Smooth muscle cell of the brain vasculature (primary cell): ENCODE measurements at regions not wholly inside any gene's neighbourhood (a gene's known extent, or its start where the extent isn't known, plus 50 kb on each side); places are given as distances from the start of the nearest gene placed in this dataset.

ENCODE experiments used
- DNase-seq: peaks from one replicate; pipeline ENCODE4 v3.0.0-alpha.2; 2012; ENCODE audit warnings: low read depth, low spot score

DNA sequence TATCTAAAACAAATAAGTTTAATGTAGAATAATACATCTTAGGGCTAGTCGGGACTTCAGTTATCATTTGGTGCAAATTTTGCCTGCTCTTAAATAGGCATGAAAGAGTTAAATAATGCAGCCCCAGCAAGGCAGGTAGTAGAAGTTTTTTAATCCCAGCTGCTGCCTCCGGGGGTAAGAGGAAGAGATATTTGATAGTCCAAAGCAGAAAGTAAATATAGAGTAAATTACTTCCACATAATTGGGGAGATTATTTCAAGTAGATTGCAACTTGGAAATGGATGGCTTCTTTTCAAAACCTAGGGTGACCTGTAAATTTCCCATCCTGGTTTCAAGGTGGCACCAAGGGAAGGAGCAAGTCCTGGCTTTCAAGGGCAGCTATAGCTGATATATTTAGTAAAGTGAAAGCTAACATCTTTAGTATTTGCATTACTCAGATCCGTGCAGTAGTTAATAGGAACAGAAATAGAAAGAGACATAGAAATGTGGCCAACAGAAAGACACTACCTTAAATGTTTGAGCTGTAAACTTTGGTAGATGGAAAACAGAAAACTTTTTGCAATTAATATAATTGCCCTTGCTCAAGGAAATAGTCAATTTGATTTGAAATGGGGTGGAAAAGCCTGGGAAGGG is 109.1 kb downstream of the LMO4 start:
- DNase-seq = no peak

DNA sequence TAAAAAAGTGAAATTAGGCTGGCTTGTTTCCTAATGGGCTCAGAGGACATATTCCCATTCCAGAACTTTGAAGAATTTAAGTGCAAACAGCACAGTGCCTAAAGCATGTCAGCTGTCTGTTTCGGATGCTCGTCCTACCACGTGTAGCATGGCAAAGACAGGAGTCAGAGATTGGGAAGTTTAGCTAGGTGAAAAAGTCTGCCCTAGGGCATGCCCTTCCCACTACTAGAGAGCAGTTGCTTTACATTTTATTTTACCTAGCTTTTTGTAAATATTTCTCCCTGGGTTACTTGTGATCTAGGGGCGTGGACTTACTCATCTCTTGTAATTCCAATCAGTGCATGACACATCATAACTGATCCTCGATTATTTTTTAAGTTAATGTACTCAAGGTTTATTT is 111.1 kb downstream of the LMO4 start:
- DNase-seq = no peak

DNA sequence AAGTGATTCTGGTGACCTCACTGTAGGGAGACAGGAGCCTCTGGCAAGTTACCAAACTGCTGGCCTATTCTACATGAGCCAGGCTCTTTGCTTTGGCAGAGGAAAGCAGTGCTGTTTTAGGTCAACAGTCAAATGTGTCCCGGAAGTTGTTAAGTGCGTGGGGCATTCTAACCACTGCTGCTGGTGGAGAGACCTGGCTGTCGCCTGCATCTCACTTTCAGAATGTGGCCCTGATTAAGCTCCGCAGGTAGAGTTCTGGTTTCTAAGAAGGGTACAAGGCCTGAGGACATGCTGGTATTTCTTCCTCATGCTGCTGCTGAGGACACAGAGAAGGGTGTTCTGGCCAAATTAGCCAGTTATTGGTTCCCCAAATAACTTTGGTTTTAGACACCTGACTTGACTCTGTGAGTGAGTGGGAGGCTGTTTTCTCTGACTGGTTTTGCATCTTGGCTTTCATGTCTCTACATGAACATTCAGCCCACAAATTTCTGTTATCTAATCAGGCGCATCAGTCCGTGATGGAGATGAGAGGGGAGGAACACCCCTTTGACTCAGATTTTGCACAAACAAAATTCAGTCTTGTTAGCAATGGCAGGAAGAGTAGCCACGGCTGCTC is 120.8 kb downstream of the LMO4 start:
- no peak for DNase-seq

DNA sequence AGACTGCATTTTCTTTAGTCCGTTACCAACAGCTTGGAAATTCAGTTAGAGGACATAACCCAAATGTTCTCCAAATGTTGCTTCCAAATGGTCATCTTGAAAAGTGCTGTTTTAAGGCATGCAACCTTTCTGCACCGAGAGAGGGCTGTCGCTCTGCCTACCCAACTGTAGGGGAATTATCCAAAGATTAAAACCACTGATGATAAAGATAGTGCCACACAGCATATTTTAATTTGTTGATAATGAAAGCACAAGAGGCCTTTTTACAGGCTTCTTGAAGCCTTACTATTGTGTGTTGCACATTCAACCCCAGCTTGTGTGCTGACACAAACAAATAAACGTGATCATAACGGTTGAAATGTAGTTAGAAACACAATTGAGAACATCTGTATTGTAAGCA is 121.5 kb downstream of the LMO4 start:
- DNase-seq = no peak

DNA sequence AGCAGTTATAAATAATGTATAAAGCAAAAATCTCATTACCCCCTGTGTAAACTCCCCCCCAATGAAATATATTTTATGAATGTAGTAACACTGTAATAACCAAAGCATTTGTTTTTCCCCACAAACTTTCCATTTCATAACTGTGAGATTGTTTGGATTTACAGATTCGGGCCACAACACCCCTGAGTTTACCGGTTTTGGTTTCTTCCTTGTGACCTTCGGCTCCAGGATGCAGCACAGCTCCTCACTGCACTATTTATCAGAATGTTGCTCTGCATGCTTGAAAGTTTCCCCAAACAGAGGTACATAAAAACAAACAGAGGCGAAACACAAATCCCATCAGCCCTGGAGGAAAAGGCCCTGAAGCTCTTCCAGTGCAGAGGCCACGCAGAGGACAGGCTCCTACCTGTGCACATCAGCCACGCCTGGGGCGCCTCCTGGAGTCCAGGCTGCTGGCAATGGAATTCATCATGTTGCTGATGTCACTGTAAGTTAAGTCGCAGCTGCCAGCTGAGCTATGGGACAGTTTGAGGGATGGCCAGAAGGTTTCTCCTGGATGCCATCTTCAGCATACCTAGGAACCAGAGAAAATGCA is 122.0 kb downstream of the LMO4 start:
- no peak for DNase-seq

DNA sequence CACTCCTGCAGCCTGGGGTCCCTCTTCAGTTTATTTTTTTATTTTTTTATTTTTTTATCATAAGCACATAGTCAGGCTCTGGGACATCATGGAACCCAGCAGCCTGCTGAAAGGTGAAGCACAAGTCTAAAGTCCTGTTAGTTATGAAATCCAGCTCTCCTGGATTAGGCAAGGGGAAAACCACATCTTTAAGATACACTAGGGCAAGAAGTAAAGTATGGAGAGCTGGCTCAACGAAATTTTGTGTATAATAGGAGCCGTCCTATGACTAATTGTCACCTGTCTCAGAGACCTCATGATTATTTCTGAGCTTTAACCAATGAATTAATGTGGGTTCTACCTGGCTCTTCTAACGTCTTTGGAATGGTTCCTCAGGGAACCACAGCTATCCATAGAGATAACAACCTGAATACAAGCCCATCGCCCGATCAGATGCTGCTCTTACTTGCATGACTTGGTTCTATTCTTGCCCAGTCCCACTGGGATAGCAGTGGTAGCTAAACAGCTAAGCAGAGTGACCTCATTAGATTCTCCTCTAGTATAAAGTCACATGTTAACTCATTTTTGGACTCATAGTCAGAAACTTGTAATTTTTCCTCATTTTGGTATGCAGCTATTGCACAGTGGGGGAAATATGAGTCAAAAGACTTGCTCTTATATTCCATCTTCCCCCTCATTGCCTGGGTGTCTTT is 122.7 kb downstream of the LMO4 start:
- DNase-seq = no peak

DNA sequence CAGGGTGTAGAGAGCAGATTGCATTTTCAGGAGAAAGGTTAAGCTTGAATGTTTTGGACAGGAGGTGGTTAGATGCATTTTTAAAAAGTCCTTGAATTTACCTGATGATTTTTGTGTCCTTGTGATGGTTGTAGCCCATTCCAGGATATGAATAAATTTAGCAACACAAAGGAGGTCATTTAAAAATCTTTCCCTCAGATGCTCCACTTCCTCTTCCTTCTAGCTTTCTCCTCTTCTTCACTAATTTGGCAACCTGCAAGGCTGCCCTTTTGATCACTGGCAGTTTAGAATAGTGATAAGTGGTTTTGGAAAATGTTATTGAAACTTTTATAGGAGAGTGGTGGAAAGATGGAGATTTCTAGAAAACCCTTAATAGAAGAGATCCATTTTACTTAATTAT is 124.0 kb downstream of the LMO4 start:
- DNase-seq = no peak

DNA sequence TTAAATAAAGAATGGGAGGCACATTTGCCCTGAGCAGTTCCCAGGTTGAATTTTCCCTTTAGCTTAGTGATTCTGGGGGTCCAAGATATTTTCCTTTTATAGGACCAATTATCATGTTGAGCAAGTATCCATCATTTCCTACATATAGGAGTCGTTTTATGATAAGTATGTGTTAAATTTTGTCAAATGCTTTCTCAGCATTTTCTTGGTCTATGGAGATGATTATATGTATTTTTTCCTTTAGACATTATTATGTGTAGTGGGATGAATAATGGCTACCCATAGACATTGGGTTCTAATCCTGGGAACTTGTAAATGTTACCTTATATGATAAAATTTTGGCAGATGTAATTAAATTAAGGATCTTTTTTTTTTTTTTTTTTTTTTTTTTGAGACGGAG is 128.7 kb downstream of the LMO4 start:
- DNase-seq = no peak

DNA sequence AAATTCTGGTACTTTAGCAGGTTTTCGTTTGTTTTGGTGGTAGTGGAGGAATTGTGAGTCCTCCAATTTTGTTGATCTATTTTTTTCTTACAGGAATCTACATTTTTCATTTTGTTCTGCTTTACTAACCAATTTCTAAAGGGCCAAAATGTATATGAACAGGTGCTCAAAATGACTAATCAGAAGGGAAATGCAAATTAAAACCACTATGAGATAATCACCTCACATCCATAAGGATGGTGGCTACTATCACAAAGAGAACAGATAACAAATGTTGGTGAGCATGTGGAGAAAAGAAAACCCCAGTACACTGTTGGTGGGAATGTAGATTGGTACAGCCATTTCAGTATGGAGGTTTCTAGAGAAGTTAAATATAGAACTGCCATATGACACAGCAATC is 134.2 kb downstream of the LMO4 start:
- no peak for DNase-seq

DNA sequence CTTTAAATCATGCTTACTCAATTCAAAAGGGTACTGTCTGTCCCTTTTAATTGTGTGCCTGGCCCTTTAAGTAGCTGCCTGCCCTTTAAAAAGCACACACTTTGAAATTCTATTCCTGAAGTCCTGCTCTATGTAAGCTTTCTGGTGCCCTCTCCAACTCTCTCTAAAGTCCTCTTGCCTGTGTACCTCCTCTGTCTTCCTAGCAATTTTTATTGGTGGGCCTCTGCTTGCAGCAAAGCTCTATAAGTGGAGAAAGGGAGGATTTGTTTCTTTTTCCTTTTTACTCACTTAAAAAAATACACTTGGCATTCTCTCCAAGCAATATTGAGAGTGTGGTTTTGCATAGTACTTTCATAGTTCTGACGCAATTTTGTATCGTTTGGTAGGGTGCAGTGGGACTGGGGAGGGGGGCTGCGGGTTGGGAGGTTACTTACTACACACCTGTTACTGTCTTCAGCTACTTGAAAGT is 135.4 kb downstream of the LMO4 start:
- no peak for DNase-seq

DNA sequence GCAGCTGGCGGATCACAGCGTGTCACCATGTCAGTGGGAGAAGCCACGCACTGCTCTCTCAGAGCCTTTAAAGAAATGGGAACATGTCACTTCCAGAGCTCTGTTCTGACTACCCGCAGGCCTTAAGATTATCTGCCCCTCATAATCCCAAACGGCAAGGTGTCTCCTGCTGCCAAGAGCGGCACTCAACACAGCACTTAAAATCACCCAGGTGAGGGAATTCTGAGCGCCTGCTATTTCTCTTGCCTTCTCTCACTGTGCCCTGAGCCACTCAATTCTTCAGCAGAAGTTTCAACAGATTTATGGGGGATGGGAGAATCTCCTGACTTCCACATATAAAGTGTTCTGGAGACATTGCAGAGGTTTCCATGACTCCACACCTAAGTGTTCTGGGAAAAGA is 137.9 kb downstream of the LMO4 start:
- DNase-seq = no peak

DNA sequence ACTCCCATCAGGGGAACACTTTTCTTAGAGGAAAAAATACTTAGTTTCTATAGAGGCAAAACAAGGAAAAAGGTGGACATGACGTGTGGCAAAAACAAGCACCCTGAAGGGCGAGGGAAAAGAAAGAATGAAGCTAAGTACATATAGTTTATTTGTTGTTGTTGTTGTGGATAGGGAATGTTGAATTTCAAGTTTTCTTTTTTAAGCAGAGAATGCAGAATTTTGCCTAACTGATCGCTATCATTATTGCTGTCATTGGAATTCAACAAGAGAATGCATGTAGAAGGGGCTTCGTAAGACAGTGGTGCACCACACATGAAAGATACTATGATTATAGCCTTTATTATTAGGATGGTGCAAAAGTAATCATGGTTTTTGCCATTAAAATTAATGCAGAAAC is 144.0 kb downstream of the LMO4 start:
- no peak for DNase-seq

DNA sequence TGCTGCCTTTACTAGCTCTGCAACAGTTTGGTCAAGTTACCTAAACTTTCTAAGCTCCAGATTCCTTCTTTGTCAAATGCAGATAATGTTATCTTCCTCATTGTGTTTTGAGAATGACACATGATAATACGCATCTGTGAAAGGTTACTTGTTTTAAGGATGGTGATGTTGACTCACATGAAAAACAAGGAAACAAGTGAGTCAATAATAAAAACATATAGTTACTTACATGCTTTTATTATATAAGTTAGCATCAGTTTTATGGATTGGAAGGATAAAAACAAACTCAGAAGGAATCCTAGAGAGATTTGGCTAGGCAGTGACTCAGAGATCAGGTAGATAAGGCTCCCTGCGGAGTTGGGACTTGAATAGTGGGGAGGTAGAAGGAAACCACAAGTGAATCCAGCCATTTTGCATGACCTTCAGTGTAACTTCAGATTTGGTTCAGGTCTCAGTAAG is 144.6 kb downstream of the LMO4 start:
- DNase-seq = no peak

DNA sequence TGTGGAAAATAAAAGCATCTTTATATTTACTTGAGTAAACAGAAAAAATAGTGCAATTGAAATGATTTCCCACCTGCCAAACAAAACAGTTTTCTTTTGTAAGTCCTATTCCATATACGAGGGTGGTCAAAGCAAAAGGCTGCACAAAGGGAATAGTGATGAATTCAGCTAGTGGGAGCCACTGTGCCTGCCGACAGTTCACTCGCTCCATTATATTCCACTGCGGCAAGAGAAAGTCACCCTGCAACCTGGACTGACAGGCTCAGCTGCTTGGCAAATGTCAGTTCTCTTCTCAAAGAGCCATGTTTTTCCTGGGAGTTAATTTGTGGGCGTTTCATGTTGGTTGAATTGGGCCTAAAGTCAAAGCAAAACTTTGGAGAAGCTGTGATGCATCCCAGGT is 145.4 kb downstream of the LMO4 start:
- no peak for DNase-seq

DNA sequence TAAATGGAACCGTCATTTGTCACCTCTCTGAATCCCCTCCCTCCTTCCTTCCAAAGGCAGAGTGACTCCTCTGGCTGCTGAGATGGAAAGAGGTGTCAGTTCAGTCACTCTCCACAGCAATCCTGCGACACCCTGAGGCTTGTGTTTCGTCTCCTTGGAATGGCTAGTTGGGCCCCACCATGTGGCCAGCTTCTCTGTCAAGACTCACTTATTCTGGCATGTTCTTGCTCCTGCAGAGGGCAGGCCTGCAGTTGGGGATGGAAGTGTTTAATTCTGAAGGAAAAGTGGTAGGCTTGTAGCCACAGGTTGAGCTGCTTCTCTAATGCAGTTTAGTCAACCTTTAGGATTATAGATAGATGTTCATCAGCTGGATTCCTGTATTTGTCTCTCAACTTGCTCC is 149.6 kb downstream of the LMO4 start:
- no peak for DNase-seq

DNA sequence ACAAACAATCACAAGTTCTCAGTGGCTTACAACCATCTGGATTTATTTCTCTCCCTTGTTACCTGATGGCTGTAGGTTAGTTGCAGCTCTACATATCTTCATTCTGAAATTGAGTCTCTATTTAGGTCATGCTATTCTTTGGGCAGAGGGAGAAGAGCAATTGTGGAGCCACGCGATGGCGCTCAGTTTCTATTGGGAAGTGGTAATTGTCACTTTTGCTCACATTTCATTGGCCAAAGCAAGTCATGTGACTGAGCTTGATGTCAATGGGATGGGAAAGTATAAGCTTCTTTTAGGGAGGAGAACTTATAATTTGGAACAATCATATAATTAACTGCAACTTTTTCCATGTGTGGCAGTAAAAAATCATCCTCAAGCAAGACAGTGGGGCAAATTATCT is 166.5 kb downstream of the LMO4 start:
- no peak for DNase-seq

DNA sequence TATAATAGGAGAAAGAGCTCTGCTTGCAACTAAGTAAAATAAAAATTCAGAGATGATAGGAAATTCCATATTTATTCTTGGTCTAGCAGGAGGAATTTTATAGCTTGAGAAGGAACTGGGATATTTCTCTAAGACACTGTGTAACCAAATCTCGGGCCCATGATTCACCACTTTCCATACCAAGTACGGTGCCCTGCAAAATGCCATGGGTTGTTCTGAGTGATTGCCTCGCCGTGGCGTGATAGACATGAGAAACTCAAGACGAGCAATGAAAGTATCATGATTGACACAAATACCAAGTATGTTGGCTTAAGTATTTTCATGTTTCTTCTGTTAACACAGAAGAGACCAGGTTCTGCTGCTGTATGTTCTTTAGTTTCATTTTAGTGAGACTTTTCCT is 167.2 kb downstream of the LMO4 start:
- no peak for DNase-seq

DNA sequence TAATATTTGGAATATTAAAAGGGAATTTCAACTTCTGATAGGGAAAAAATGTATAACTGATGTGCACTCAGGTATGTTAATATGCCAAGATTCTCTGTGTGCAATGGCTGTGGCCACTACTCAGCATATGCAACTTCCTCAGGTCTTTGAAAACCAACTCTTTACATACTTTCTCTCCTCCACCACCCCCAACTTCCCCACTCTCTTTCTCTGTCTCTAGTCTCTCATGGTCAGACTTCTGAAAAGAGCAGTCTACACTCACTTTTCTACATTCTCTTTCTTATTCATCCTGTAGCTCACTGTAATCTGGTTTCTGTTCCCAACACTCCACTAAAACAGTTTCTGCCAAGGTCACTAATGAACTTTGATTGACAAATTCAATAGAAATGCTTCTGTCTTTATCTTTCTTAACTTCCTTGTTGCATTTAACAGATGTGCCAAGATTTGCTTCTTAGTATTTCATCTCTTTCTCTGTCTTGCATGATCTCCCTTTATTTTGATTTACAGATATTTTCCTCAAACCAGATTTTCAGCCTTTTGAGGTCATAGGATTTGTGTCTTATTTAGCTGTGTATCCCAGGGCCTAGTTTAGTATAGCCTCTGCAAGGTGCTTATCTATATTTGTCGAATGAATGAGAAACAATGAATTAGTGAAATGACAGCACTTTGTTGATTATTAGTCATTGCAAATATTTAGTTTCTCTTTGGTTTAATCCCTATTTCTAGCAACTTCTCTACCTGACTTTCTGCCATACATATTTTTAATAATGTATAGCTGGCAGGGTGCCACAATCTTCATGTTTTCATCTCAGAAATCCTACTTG is 168.9 kb downstream of the LMO4 start:
- DNase-seq = no peak

DNA sequence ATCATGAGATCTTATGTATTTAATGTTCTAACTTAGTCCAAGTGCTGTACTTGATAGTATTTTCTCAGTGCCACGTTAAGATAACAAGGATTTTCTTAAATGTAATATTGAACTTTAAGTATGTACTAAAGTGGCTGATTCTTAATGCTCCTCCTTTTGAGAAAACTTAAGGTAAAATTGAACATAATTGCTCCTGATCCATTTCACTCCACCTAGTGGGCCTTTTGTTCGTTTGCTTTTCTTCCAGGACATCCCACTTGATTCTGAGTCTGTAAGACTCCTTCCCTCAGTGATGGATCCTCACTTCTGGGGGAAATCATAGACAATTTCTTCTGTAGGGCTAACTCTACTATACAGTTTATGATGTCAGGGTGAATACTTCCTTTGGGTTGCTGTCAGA is 173.1 kb downstream of the LMO4 start:
- no peak for DNase-seq

DNA sequence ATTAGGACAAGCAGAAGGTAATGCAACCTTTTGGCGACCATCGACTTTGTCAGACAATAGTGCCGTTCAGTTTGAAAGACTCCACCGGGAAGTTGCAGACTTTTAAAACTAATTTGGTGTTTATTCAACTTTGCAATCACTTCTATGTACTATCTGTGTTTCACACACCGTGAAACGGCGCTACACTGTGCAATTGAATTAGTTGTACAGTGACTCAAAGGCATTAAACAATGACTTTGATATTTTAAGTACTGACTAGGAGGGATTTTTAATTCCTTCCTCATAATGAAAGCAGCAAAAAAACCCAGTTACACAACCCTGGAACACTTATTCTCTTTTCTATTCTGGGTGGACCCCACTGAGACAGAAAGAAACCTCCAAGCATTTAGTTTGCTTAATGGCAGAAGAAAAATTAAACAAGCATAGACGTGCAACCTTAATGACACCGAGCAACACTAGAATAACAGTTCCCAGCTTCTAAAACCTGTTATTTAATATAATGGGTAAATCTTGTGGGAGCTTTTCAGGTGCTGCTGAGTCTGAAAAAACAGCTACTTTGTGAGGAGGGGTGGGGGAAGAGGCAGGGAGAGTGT is 176.8 kb downstream of the LMO4 start:
- no peak for DNase-seq

DNA sequence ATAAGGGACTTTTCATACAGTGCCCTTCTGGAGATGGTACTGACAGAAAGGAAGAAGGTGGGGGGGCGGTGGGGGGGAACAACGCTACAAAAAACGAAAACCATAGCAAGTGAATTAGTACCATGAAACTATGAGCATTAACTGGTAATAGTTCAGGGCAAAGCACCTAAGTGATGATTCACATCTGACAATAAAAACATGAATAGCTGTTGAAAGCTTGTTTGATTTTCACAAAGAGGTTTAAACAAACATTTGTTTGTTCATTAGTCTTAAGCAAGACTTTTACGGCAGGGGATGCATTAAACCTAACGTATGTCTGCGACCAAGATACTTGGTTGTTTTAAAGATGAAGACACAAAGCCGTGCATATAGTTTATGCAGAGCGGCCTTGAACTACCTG is 177.5 kb downstream of the LMO4 start:
- DNase-seq = no peak
